ENCODE measurements at regions not wholly inside any gene's neighbourhood (a gene's known extent, or its start where the extent isn't known, plus 50 kb on each side); places are given as distances from the start of the nearest gene placed in this dataset.

DNA sequence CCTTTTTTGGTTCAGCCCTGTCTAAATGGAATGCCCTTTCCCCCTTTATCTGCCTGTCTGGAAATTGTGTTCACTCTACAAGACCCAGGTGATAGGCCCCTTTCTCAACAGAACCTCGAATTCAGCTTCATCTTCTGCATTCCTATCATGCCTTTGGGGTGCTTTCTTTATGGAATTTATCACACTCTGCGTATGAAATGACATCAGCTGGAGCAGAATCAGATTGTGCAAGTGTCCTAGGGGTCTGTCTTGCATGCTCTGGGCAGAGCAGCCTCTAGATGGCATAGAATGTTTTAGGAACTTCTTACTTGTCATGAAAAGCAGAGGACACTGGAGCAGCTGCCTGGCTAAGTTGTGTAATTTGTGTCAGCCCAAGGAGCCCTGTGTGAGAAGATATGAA, 84.9 kb downstream of the ISL1 start:
- Histone ChIP-seq H3K27me3 (replicated peaks; ENCODE audit: insufficient read depth, low read length) (no peaks in the 10 kb centered on the region), H3K79me2 (ENCODE audit: low read length) (no peaks in the 10 kb centered on the region), H3F3A (ENCODE audit: insufficient read depth, low read length) (no peaks in the 10 kb centered on the region), H3K9ac (ENCODE audit: low read length) (no peak overlapping the region), H3K4me2 (ENCODE audit: low read depth, low read length) (no peak overlapping the region), H3K4me3 (ENCODE audit: low read length) (no peak overlapping the region), H2AFZ (ENCODE audit: low read length) (no peak overlapping the region), H3K4me1 (ENCODE audit: low read length) (no peaks in the 10 kb centered on the region), H3K9me3 (replicated peaks; ENCODE audit: insufficient read depth, low read length) (no peaks in the 10 kb centered on the region), H4K20me1 (ENCODE audit: insufficient read depth, low read length) (no peaks in the 10 kb centered on the region), H3K27ac (ENCODE audit: low read length) (no peak overlapping the region), H3K9me2 (replicated peaks; ENCODE audit: insufficient read depth, low read length) (no peaks in the 10 kb centered on the region), H3K36me3 (replicated peaks; ENCODE audit: insufficient read depth, low read length) (no peaks in the 10 kb centered on the region)
- no peak for TF ChIP-seq EZH2phosphoT487 (IDR thresholded peaks at IDR 0.05; ENCODE audit: low read length)
- no peak for TF ChIP-seq CTCF (IDR thresholded peaks at IDR 0.05; ENCODE audit: low read length)
- no peak for TF ChIP-seq EZH2 (optimal IDR thresholded peaks at IDR 0.05; ENCODE audit: low read depth, low read length)
- DNase-seq: no peak

DNA sequence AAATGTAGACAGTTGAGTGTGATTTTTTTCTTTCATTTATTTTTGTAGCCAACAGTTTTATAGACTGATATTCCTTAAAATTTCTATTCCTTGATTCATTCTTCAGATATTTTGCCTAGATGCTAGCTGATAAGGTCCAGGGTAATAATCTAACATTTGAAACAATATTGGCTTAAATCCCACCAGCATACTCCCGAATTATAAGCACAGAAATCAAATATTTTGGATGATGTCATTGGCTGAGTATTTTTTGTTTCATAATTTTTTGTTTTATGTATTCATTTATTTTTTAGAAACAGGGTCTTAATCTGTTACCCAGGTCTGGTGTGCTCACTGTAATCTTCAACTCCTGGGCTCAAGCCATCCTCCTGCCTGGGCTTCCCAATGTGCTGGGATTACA, 88.4 kb downstream of the ISL1 start:
- H3K27ac ChIP-seq (ENCODE audit: low read length): no peak overlapping the region
- no peaks in the 10 kb centered on the region for H3K9me3 ChIP-seq (replicated peaks; ENCODE audit: insufficient read depth, low read length)
- H3K9me2 ChIP-seq (replicated peaks; ENCODE audit: insufficient read depth, low read length): no peaks in the 10 kb centered on the region
- H2AFZ ChIP-seq (ENCODE audit: low read length): no peak overlapping the region
- no peaks in the 10 kb centered on the region for H3K4me1 ChIP-seq (ENCODE audit: low read length)
- no peaks in the 10 kb centered on the region for H3K27me3 ChIP-seq (replicated peaks; ENCODE audit: insufficient read depth, low read length)
- H3K9ac ChIP-seq (ENCODE audit: low read length): no peak overlapping the region
- H3K4me2 ChIP-seq (ENCODE audit: low read depth, low read length): no peak overlapping the region
- no peaks in the 10 kb centered on the region for H3K36me3 ChIP-seq (replicated peaks; ENCODE audit: insufficient read depth, low read length)
- no peak for DNase-seq
- no peaks in the 10 kb centered on the region for H3F3A ChIP-seq (ENCODE audit: insufficient read depth, low read length)
- no peak overlapping the region for H3K4me3 ChIP-seq (ENCODE audit: low read length)
- H3K79me2 ChIP-seq (ENCODE audit: low read length): no peaks in the 10 kb centered on the region
- TF ChIP-seq CTCF (IDR thresholded peaks at IDR 0.05; ENCODE audit: low read length): no peak
- no peak for TF ChIP-seq EZH2phosphoT487 (IDR thresholded peaks at IDR 0.05; ENCODE audit: low read length)
- TF ChIP-seq EZH2 (optimal IDR thresholded peaks at IDR 0.05; ENCODE audit: low read depth, low read length): no peak
- H4K20me1 ChIP-seq (ENCODE audit: insufficient read depth, low read length): no peaks in the 10 kb centered on the region

DNA sequence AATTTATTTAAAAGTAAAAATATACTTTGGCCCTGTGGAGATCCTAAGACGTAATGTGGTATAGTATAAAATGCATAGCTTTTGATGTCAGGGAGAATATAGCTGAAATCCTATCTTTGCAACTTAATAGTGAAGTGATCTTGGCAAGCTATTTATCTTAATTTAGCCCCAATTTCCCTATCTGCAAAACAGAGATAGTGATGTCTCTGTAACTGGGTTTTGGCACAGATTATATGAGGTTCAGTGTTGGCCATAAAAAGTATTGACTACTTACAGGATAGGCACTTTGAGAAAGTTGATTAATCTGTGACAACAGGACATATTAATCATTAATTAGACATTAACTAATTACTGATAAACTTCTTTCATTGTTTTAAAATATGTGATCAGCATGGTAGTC, 89.2 kb downstream of the ISL1 start:
- Histone ChIP-seq H3K9me2 (replicated peaks; ENCODE audit: insufficient read depth, low read length) (no peaks in the 10 kb centered on the region), H3K9ac (ENCODE audit: low read length) (no peak overlapping the region), H3K4me1 (ENCODE audit: low read length) (no peaks in the 10 kb centered on the region), H2AFZ (ENCODE audit: low read length) (no peak overlapping the region), H3K27ac (ENCODE audit: low read length) (no peak overlapping the region), H3K27me3 (replicated peaks; ENCODE audit: insufficient read depth, low read length) (no peaks in the 10 kb centered on the region), H4K20me1 (ENCODE audit: insufficient read depth, low read length) (no peaks in the 10 kb centered on the region), H3K4me3 (ENCODE audit: low read length) (no peak overlapping the region), H3K36me3 (replicated peaks; ENCODE audit: insufficient read depth, low read length) (no peaks in the 10 kb centered on the region), H3K4me2 (ENCODE audit: low read depth, low read length) (no peak overlapping the region), H3F3A (ENCODE audit: insufficient read depth, low read length) (no peaks in the 10 kb centered on the region), H3K9me3 (replicated peaks; ENCODE audit: insufficient read depth, low read length) (no peaks in the 10 kb centered on the region), H3K79me2 (ENCODE audit: low read length) (no peaks in the 10 kb centered on the region)
- TF ChIP-seq CTCF (IDR thresholded peaks at IDR 0.05; ENCODE audit: low read length): no peak
- no peak for TF ChIP-seq EZH2phosphoT487 (IDR thresholded peaks at IDR 0.05; ENCODE audit: low read length)
- TF ChIP-seq EZH2 (optimal IDR thresholded peaks at IDR 0.05; ENCODE audit: low read depth, low read length): no peak
- no peak for DNase-seq
